ENCODE measurements at regions not wholly inside any gene's neighbourhood (a gene's known extent, or its start where the extent isn't known, plus 50 kb on each side); places are given as distances from the start of the nearest gene placed in this dataset.
A peak's percentile ranks its signal among the peaks of the same experiment; 100 is the strongest.

- DNase-seq (ENCODE audit: low spot score) (no peak), ATAC-seq (ENCODE audit: low FRiP score) (no peak)
Measured at GRCh38 chr20:40489886-40490285, 199.2 kb downstream of the MAFB start.

GRCh38 chr20:40488401-40488800, 200.6 kb downstream of the MAFB start:
- ATAC-seq (ENCODE audit: low FRiP score), result no peak

More at GRCh38 chr20:40489886-40490285, 199.2 kb downstream of the MAFB start:
- TF ChIP-seq, protein P1, sequence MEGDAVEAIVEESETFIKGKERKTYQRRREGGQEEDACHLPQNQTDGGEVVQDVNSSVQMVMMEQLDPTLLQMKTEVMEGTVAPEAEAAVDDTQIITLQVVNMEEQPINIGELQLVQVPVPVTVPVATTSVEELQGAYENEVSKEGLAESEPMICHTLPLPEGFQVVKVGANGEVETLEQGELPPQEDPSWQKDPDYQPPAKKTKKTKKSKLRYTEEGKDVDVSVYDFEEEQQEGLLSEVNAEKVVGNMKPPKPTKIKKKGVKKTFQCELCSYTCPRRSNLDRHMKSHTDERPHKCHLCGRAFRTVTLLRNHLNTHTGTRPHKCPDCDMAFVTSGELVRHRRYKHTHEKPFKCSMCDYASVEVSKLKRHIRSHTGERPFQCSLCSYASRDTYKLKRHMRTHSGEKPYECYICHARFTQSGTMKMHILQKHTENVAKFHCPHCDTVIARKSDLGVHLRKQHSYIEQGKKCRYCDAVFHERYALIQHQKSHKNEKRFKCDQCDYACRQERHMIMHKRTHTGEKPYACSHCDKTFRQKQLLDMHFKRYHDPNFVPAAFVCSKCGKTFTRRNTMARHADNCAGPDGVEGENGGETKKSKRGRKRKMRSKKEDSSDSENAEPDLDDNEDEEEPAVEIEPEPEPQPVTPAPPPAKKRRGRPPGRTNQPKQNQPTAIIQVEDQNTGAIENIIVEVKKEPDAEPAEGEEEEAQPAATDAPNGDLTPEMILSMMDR (IDR thresholded peaks at IDR 0.05), result no peak

DNA sequence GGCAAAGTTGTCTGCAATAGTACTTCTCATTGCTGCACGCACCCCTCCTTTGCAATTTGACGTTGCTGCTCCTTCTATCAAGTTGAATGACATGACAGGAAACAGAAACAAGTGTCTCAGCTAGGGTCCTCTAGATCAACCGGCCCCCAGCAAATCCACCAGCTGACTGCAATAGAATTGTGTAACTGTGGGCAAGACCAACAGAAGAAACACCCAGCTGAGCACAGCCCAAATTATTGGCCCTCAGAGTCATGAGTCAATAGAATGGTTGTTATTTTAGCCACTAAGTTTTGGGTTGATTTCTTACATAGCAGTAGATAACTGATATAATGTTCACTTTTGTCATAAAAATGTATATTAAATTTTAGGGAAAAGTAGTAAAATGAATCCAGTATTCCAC, 202.7 kb downstream of the MAFB start:
- TF ChIP-seq, protein P1 (IDR thresholded peaks at IDR 0.05), result no peak
- no peak for DNase-seq (ENCODE audit: low spot score)
- no peak for ATAC-seq (ENCODE audit: low FRiP score)

More at GRCh38 chr20:40488401-40488800, 200.6 kb downstream of the MAFB start:
- TF ChIP-seq, protein P1 (IDR thresholded peaks at IDR 0.05), result no peak
- DNase-seq (ENCODE audit: low spot score), result no peak

- DNase-seq (ENCODE audit: low spot score), result no peak
- no peak for ATAC-seq (ENCODE audit: low FRiP score)
Measured at GRCh38 chr20:40481743-40482458, 207.1 kb downstream of the MAFB start.

DNA sequence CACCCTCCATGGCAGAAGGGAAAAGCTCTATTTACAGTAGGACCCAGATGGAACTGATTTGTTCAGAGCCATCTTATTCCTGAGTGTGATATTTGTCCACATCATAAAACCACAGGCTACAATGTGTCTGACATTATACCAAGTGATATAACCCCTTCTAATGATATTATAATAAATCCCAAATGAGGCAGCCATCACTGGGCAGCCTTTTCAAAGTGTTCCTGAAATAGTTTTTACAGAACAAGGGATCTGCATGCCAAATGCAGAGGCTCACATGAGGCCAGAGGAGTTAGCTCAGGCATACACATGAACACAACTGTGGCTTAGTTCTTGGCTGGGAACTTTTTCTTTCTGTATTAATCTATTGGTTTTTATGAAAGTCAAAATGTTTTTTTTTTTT, 207.7 kb downstream of the MAFB start:
- DNase-seq (ENCODE audit: low spot score), result no peak
- no peak for ATAC-seq (ENCODE audit: low FRiP score)
- TF ChIP-seq, protein P1 (IDR thresholded peaks at IDR 0.05), result no peak

More at GRCh38 chr20:40481743-40482458, 207.1 kb downstream of the MAFB start:
- TF ChIP-seq, protein P1 (IDR thresholded peaks at IDR 0.05), result no peak

GRCh38 chr20:40477805-40478204, 211.2 kb downstream of the MAFB start:
- TF ChIP-seq, protein P1 (IDR thresholded peaks at IDR 0.05), result no peak
- peak; percentile 63 for ATAC-seq (ENCODE audit: low FRiP score)

DNA sequence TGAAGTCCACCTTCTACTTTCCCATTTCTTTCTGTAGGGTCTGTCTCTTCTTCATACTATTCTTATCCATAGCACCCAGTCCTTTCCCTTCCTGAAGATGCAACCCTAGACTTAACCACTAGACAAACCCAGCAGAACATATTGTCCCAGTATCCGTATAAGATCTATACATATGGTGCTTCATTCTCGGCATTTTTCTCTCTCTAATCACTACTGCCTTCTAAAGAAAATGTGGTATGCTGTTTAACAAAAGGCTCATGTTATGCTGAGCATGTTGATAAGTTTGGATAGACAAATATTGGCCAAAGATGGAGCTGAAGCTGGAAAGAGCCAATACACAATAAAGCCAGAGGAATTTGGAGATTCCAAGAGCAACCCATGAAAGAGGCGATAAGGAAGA, 212.6 kb downstream of the MAFB start:
- no peak for ATAC-seq (ENCODE audit: low FRiP score)
- no peak for DNase-seq (ENCODE audit: low spot score)
- TF ChIP-seq, protein P1 (IDR thresholded peaks at IDR 0.05), result no peak

More at GRCh38 chr20:40477805-40478204, 211.2 kb downstream of the MAFB start:
- no peak for DNase-seq (ENCODE audit: low spot score)

Data from omental fat pad (tissue), 3 donors.